ENCODE measurements at regions not wholly inside any gene's neighbourhood (a gene's known extent, or its start where the extent isn't known, plus 50 kb on each side); places are given as distances from the start of the nearest gene placed in this dataset.

DNA sequence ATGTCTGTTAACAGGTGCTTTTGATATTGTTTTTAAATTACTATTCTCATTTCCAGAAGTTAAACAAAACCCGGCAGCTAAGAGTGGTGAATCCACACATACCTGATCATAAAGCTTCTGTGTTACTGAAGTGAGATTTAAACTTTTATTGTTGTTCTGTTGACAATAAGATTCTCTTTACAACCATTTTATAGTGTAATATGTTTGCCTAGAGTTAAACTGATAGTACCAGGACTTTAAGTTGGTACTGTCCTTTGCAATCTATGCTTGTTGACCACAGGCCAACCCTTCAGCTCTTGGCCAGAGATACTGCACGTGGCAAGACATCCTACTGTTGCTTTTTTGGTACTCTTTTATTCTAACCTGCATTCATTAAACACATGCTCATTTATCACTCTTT, 806.2 kb downstream of the MTRR start:
- no peak for DNase-seq

DNA sequence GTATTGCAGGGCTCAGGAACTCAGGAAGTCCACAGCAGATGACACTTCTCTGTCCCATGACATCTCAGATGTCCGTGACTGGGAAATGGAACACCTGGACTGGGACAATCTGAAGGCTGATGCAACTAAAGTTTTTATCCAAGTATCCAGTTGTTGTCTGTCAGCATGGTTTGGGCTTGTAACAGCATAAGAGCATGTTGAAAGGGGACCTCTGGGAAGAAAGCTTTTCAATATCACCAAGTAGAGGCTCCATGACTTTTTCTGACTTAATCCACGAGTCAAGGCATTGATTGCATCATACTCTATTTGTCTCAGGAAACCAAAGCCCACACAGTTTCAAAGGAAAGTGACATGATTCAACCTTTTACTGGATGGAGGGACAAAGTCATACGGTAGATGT, 807.7 kb downstream of the MTRR start:
- DNase-seq = no peak

DNA sequence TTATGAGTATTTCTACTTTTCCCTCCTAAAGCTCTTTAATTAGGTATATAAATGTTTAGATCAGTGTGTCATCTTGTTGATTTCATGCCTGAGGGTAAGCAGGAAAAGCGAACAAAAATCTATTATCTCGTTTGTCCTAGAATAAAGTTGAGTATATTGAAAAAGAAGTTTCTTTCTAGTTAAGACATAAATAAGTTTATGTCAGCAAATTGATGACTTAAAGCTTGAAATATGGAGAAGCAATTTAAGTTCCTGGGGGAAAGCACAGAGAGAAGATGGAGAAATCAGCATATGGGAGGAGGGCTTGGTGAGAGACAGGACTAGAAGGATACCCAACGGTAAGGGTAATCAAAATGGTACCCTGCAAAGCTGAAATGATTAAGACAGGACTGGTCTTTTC, 813.4 kb downstream of the MTRR start:
- no peak for DNase-seq

DNA sequence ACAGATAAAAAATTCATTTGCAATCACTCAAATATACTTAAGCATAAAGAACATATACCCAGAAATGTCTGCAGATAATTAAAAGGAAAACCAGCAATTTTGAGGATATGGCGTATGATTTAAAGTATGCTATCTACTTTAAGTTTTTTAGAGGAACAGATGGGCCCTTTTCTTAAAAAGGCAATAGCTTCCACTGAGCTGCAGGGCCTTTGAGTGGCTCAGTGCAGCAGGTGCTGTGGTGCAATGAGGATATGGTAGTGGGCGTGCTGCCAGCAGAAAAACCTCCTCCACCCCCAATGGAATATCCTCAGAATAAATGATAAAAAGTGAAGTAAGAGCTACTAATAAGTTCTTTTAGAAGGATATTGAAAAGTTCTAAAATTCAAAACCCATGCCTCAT, 814.5 kb downstream of the MTRR start:
- no peak for DNase-seq

DNA sequence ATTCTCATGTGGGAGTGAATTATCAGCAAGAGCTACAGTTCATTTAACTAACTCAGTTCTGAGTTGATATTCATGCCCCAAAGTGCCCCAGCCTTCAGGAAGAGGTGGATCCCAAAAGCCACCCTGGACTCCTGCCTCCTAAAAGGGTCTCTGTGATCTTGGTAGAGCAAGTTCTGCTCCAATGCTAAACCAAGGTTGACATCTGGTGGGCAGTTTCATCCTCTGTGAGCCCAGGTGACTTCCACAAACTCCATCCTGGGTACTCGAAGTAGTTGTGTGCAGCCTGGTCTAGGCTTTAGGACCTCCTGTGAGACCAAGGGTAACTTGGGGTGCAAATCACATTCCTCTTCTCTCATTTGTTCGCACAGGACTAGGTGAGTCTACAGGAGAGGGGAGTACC, 816.8 kb downstream of the MTRR start:
- DNase-seq = no peak

DNA sequence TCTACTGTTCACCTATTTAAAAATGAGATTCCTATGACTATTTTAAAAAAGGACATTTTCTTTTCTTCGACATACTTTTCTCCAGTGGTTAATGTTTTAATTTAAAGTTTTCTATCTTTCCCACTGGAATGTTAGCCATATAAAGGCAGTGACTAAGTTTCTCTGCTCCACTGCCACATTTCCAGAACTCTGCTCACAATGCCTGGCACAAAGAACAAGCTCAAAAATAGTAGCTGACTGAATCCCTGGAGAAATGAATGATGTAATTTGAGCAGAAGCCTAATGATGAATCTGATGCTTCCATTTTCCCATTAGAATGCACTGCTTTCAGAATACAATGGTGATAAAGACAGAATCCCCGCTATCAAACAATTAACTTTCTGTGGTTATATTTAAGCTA, 817.8 kb downstream of the MTRR start:
- DNase-seq = no peak

DNA sequence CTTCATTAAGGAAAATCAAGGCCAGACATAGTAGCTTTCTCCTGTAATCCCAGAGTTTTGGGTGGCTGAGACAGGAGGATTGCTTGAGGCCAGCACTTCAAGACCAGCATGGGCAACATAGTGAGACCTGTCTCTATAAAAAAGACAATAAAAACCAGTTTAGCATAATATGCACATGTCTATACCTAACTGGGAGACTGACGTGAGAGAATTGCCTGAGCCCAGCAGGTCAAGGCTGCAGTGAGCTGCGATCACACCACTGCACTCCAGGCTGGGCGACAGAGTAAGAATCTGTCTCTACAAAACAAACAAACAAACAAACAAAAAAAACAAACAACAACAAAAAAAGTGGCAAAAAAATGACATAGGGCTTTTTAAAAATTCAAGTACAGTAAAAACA, 820.8 kb downstream of the MTRR start:
- no peak for DNase-seq

DNA sequence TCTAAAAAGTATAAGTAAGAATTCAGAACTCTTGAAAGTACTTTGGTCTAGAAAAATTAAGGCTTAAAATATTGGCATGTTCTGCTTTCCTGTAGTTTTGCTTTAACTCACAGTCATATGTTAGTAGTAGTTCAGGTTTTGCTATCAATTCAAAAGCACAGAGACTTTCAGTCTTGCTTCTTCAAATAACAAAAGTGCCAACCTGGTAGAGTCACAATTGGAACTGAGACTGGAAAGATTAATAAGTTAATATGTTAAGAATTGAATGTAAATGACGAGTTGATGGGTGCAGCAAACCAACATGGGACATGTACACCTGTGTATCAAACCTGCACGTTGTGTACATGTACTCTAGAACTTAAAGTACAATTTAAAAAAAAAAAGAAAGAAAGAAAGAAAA, 822.3 kb downstream of the MTRR start:
- DNase-seq = no peak

DNA sequence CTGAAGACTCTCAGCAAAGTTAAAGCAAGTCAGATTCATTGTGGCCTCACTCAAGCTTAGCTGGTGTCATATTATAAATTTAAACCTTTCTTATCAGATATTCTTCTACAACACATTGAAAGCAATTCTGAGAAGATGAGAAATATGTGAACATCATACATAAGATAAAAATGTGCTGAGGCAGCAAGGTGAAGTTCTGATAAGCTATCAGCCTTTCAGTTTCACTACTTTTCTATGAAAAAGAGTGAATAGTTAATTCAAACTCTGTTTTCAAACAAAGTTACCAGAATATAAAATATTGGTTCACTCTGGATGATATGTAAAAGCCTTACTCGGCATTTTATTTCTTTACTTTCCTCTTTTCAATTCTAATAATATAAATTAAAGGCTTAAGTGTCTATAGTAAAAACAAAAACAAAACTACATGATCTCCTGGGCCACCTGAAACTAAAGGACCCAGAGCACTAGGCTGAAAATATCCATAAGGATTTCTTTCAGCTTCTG, 824.4 kb downstream of the MTRR start:
- DNase-seq = no peak

DNA sequence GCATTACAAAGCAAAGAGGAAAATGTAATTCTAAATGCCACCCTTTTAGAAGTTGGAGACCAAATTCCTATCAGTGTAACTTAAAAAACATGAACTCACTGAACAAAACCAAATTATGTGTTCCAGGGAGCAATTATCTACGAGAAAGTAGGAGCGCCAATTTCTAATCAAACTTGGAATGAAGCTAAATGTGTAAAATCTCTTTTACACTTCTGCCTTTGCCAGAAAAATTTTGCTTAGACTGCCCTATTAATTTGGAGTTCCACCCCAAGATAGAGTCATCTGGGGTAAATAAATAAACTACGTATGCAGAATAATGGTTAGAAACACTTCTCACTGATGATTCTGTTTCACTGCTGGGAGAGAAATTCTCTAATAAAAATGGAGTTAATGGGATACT, 825.6 kb downstream of the MTRR start:
- DNase-seq = no peak

DNA sequence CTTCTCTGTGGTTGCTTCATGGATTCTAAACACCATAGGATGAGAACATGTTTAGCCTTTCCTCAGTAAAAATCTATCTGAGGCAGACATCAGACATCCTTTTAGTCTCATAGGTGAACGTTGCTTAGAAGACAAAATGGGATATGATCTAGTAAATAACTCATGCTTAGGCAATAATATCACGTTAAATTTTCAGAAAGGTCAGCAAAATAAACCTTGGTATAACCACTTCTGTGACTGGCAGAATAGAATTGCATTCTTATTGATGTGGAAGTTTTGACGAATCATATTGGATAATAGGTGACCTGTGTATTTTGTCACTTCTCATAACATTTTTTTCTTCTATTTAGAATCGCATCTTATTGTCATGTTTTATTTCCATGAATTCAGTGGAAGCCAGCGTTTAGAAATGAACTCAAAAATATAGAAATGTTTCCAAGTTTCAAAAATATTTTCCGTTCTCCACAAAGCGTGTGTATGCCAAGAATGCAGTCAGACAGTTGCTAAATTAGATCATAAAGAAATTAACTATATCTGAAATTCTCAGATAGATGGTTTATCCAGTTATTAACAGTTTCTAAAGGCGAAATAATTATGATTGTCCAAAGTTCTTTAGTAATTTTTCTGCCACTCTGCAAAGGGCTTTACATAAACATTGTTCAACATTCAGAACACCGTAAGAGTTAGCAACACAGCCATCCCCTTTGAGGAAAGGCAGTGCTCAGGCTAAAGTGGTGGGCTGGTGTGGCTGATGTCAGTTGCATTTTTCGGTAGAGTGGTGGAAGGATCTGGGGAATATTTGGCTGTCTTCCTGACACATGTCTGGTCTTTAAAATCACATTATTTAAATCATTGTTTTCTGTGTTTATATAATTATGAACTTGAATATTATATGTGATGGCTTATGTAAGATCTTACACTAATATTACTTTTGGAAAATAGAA, 827.2 kb downstream of the MTRR start:
- no peak for DNase-seq

DNA sequence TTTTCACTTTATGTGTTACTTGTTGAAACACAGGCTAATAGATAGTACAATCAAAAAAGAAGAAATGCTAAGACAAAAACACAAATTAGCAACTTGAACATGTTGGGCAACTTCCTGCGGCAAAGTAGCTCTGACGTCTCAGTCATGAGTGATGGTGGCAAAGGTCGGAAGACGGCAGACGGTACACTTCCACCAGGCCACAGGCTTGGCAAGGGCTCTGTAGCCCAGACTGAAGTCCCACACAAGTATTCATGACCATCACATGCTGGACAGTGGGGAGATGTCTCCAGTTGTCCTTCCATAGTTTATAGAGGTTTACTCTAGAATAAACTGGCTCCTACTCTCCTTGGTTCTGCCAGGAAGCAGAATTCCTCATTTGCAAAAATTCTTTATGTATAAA, 831.3 kb downstream of the MTRR start:
- no peak for DNase-seq

DNA sequence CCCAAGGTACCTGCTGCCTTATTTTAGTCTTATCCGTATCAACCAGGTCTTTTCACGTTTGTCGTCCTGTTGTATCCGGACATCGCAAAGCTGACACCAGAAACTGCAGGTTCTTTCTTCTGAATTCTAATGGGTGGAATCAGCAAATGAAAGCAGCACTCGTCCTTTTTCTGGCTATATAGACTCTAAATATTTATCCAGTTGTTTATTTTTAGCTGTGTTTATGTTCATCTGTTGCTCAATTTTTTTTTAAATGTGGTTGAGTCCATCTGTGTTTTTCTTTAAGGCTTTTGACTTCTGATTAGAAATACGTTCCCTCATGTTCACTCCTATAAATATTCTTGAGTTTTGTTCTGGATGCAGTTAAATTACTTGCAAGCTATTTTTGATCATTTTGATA, 831.7 kb downstream of the MTRR start:
- DNase-seq = no peak

DNA sequence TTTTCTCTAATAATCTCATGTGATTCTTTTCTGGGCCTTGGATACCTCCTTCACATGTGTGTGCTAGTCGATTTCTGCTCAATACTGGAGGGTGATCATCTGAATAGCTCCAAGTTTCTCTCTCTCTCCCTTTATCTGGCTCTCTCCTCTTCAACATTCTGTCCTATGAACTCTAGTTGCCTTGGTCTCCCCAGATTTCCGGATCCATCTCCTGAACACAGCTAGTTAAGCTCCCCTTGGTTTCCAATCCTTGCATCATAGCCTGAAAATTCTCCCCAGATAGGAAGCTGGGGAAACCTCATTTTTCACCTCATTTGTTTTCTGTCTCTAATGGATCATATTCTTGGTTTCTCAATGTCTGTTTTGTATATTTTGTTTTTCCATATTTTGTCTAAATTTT, 832.3 kb downstream of the MTRR start:
- DNase-seq = no peak

DNA sequence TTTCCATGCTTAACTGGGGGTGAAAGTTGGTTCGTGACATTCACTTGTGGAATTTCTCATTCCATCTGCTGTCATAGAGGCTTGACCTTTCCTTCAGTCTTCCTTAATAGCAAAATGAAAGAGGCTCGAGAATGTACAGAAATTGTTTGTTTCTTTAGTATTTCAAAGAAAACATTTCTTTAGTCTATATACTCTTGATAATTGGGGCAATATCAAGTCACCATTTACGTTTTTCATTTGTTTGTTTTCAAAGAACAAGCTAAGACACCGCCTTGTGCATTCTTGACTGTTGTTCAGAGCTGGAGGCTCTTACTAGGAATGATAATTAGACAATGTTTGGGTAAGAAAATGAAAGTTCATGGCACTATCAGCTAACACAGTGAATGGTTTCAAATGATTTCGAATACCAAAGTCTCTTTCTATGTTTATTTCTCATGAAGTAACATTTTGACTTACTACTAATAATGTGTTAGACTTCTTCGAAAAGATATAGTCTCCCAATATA, 835.4 kb downstream of the SEMA5A start:
- DNase-seq = no peak

DNA sequence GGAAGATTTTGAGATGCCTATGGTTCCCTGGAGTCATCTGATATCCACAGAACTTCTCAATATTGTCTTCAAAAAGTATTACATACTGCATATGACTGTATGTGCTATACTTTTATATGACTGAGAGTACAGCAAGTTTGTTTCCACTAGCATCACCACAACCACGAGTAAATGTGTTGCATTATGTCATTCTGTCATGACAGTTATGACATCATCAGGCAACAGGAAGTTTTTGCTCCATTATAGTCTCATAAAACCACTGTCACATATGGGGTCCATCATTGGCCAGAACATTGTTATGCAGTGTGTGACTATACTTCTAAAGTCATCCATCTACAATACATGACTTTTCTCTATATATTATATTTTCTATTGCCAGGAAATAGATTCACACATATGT, 831.7 kb downstream of the SEMA5A start:
- no peak for DNase-seq

DNA sequence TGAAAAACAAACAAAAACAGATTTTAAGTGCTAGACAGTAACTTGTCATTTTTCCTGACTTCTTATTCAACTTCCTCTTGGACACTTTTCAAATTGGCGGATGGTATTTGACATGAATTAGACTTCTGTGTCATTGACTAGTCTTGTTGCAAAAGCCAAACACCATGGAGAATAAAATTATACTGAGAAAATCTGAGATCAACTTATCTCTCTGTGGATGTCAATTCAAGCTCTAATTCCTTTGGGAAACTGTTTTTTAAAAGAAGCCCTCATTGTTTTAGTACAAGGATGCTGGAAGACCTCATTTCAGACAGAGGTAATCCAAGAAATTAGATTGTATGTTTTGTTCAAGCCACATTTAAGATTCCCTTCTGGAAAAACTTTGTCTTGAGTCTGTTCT, 831.0 kb downstream of the SEMA5A start:
- no peak for DNase-seq

DNA sequence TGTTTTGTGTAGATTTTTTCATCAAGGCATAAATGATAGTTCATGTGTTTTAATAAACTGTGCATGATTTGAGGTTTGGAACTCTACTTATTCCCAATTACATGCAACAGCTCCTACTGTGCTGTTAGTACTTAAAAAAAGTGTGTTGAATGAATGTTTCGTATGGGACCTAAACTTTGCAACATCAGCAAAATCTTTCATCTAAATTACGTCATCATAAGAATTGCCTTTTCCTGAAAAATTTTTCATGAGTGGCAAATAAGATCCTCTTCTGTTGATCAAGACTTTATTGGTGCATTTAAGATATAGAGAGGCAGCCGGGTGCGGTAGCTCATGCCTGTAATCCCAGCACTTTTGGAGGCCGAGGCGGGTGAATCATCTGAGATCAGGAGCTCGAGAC, 826.1 kb downstream of the SEMA5A start:
- DNase-seq = no peak

DNA sequence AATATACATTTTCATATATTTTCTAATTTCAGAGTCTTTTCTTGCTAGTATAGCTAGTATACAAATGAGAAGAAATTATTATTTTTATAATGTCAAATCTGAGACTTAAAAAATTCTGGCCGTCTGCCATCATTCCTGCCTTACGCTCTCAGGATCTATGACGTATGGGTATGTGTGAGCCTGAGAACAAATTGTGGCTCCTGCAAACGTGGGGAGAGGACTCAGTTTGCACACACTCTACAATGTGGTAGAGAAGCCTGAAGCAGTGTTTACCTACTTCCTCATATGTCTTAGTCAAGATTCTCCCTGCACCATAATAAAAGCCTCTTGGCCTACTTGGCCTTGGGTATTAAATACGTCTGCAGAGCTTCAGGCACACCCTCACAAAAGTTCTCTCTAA, 825.4 kb downstream of the SEMA5A start:
- no peak for DNase-seq

DNA sequence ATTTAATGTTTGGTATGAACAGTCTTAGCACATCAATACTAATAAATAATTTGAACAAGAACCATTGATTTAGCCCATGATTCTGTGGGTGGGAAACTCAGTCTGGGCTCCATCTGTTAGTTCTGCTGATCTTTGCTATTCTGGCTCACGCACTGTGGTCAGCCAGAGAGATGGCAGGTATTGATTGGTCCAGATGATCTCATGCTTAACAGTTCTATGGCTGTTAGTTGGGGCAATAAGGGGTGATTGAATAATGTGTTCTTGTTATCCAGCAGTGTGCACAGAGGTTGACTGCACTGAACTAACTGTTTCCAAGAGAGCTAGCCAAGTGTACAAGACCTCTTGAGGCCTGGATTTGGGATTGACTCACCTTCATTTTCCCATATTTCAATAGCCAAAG, 824.3 kb downstream of the SEMA5A start:
- DNase-seq = no peak

DNA sequence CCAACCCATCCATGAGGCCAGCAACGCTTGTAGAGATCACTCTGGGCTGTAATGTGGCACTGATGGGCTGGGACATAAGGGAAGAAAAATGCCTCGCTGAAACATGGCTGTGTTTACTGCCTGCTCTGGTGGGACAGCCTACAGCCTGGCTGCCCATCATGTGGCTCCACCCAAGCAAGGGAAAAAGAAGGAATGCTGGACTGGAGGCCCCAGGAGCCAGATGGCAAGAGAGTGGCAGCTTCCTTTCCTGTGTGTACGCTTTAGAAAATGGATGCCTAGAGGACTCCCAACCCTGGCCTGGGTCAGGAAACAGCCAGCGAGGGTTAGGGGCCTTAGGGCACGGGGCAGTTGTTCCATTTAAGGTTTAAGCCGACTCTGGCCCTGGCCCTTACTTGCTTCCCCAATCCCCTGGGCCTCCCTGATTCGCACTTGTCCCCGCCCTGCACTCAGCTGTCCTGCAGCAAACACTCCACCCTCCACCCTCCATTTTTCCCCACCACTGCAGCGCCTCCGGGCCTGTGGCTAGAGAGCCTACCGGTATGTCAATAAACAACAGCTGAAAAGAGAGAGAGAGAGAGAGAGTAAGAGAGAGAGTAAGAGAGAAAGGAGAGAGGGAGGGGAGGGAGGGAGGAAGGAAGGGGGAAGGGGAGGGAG, 819.4 kb downstream of the SEMA5A start:
- no peak for DNase-seq

DNA sequence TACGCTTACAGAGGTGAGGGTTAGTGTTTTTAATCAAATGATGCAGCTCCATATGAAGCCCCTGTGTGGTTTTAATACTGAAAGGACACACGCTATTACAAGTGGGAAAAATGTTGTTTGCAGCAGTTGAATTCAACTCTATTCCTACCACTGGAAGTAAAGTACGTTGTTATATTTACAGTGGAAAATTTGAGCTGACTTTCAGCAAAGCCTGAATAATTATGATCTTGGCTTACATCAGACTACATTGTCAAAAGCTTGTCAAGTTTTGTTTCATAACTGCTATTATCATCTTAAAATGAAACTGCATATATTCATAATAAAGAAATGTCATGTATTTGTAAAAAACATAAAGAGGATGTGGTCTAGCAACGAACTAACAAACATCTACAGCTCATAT, 818.5 kb downstream of the SEMA5A start:
- DNase-seq = no peak

DNA sequence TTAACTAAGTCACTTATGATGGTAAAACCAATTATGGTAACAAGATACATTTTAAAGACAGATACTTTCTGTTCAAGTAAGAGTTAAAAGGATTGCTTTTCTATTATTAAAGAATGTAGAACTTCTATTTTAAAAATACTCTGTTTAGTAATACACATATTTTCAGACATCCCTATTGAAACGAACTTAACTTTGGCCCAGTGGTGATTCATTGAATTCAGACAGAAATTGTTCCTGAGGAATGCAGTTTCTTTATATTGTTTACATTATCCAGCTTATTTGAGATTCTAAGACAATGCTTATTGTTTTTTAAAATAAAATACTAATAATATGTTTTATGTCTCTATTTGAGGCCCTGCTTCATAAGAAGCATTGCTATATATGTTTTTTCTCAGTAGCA, 816.4 kb downstream of the SEMA5A start:
- no peak for DNase-seq

DNA sequence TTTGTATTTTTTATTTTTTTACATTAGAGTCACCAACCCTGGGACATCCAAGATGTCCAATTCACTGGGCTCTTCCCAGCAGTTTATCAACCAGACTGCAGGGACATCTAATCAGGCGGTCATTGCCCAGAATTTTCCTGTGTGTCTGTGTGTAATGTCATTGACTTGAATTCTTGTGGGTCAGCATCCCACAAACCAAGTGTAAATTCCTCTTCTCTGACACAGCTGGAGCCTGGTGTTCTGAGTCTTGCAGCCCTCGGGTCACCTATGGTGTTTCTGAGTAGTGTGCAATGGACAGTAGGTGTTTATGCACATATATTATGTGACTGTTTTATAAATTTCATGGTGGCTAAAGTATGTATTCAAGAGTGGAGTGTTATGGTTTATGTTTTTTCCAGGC, 815.7 kb downstream of the SEMA5A start:
- DNase-seq = no peak

Measured in CD4-positive, alpha-beta T cell treated with Interleukin-15 for 1 hour (primary cell).